ENCODE measurements at regions not wholly inside any gene's neighbourhood (a gene's known extent, or its start where the extent isn't known, plus 50 kb on each side); places are given as distances from the start of the nearest gene placed in this dataset.

- Histone ChIP-seq H3K4me3 (ENCODE audit: severe bottlenecking) (no peak overlapping the region), H3K36me3 (ENCODE audit: low read depth) (no peaks in the 10 kb centered on the region), H3K4me1 (ENCODE audit: insufficient read depth, poor library complexity, severe bottlenecking) (no peaks in the 10 kb centered on the region), H3K27ac (ENCODE audit: poor library complexity, severe bottlenecking) (no peak overlapping the region), H3K9me3 (ENCODE audit: severe bottlenecking) (no peaks in the 10 kb centered on the region), H3K27me3 (ENCODE audit: insufficient read depth, poor library complexity, severe bottlenecking) (no peaks in the 10 kb centered on the region)
- DNase-seq (ENCODE audit: low spot score) = no peak
- ATAC-seq (ENCODE audit: low read depth) = no peak
- TF ChIP-seq CTCF (IDR thresholded peaks at IDR 0.05; ENCODE audit: poor library complexity, severe bottlenecking) = no peak
Measured at GRCh38 chr7:46613116-46613515, 692.0 kb upstream of the IGFBP3 start.

- Histone ChIP-seq H3K4me3 (ENCODE audit: severe bottlenecking) (no peak overlapping the region), H3K27ac (ENCODE audit: poor library complexity, severe bottlenecking) (no peak overlapping the region), H3K36me3 (ENCODE audit: low read depth) (no peaks in the 10 kb centered on the region), H3K9me3 (ENCODE audit: severe bottlenecking) (no peaks in the 10 kb centered on the region), H3K27me3 (ENCODE audit: insufficient read depth, poor library complexity, severe bottlenecking) (no peaks in the 10 kb centered on the region), H3K4me1 (ENCODE audit: insufficient read depth, poor library complexity, severe bottlenecking) (no peaks in the 10 kb centered on the region)
- ATAC-seq (ENCODE audit: low read depth) = no peak
- no peak for DNase-seq (ENCODE audit: low spot score)
- no peak for TF ChIP-seq CTCF (IDR thresholded peaks at IDR 0.05; ENCODE audit: poor library complexity, severe bottlenecking)
Measured at GRCh38 chr7:46611508-46611907, 690.4 kb upstream of the IGFBP3 start.

GRCh38 chr7:46610746-46611145 lies 689.7 kb upstream of the IGFBP3 start:
- Histone ChIP-seq H3K4me3 (ENCODE audit: severe bottlenecking) (no peak overlapping the region), H3K4me1 (ENCODE audit: insufficient read depth, poor library complexity, severe bottlenecking) (no peaks in the 10 kb centered on the region), H3K9me3 (ENCODE audit: severe bottlenecking) (no peaks in the 10 kb centered on the region), H3K36me3 (ENCODE audit: low read depth) (no peaks in the 10 kb centered on the region), H3K27me3 (ENCODE audit: insufficient read depth, poor library complexity, severe bottlenecking) (no peaks in the 10 kb centered on the region), H3K27ac (ENCODE audit: poor library complexity, severe bottlenecking) (no peak overlapping the region)
- no peak for TF ChIP-seq CTCF (IDR thresholded peaks at IDR 0.05; ENCODE audit: poor library complexity, severe bottlenecking)
- DNase-seq (ENCODE audit: low spot score) (no peak), ATAC-seq (ENCODE audit: low read depth) (no peak)

GRCh38 chr7:46607176-46607575 lies 686.1 kb upstream of the IGFBP3 start:
- no peaks in the 10 kb centered on the region for H3K27me3 ChIP-seq (ENCODE audit: insufficient read depth, poor library complexity, severe bottlenecking)
- H3K27ac ChIP-seq (ENCODE audit: poor library complexity, severe bottlenecking) = no peak overlapping the region
- no peak overlapping the region for H3K4me3 ChIP-seq (ENCODE audit: severe bottlenecking)
- H3K36me3 ChIP-seq (ENCODE audit: low read depth) = no peaks in the 10 kb centered on the region
- TF ChIP-seq CTCF (IDR thresholded peaks at IDR 0.05; ENCODE audit: poor library complexity, severe bottlenecking) = no peak
- DNase-seq (ENCODE audit: low spot score) (no peak), ATAC-seq (ENCODE audit: low read depth) (no peak)
- no peaks in the 10 kb centered on the region for H3K9me3 ChIP-seq (ENCODE audit: severe bottlenecking)
- H3K4me1 ChIP-seq (ENCODE audit: insufficient read depth, poor library complexity, severe bottlenecking) = no peaks in the 10 kb centered on the region

GRCh38 chr7:46606761-46607160 lies 685.7 kb upstream of the IGFBP3 start:
- no peak for DNase-seq (ENCODE audit: low spot score)
- no peak overlapping the region for H3K4me3 ChIP-seq (ENCODE audit: severe bottlenecking)
- no peak for TF ChIP-seq CTCF (IDR thresholded peaks at IDR 0.05; ENCODE audit: poor library complexity, severe bottlenecking)
- H3K9me3 ChIP-seq (ENCODE audit: severe bottlenecking) = no peaks in the 10 kb centered on the region
- no peaks in the 10 kb centered on the region for H3K36me3 ChIP-seq (ENCODE audit: low read depth)
- ATAC-seq (ENCODE audit: low read depth) = no peak
- no peak overlapping the region for H3K27ac ChIP-seq (ENCODE audit: poor library complexity, severe bottlenecking)
- no peaks in the 10 kb centered on the region for H3K27me3 ChIP-seq (ENCODE audit: insufficient read depth, poor library complexity, severe bottlenecking)
- H3K4me1 ChIP-seq (ENCODE audit: insufficient read depth, poor library complexity, severe bottlenecking) = no peaks in the 10 kb centered on the region
